ENCODE measurements at regions not wholly inside any gene's neighbourhood (a gene's known extent, or its start where the extent isn't known, plus 50 kb on each side); places are given as distances from the start of the nearest gene placed in this dataset.

- Mint-ChIP-seq H3K4me3 (peak overlapping the region; percentile 10 to 76 (median 62)), H3K9me3 (peaks cover 0 to 13% (median 6%) of the 10 kb centered on the region in 11 donors), H3K27ac (peak overlapping the region; percentile 68 to 98 (median 92))
Observed at GRCh38 chr9:93897075-93897970, 57.8 kb downstream of the BARX1 start.

GRCh38 chr9:93896496-93897033, 58.6 kb downstream of the BARX1 start:
- no peak for ATAC-seq
- Histone ChIP-seq H3K9me3 (ENCODE audit: control insufficient read depth in 2 of 3, low read length in 3 of 3) (peaks cover 0 to 7% (median 0%) of the 10 kb centered on the region in 3 experiments), H3K4me3 (ENCODE audit: low read length) (no peak overlapping the region), H3K36me3 (ENCODE audit: control insufficient read depth in 2 of 3, insufficient read depth in 3 of 3, low read length in 3 of 3) (no peaks in the 10 kb centered on the region), H3K27ac (ENCODE audit: low read depth, low read length) (peak overlapping the region; percentile 0), H3K27me3 (ENCODE audit: control insufficient read depth in 2 of 2, insufficient read depth in 2 of 2, low read length in 2 of 2) (no peaks in the 10 kb centered on the region), H3K4me1 (ENCODE audit: control insufficient read depth in 2 of 2, insufficient read depth in 2 of 2, low read length in 2 of 2) (peaks cover 0 to 28% of the 10 kb centered on the region in 2 donors)
- Mint-ChIP-seq H3K4me3 (peak overlapping the region in 2 of 10 donors; percentile 66 to 76), H3K27ac (peak overlapping the region in 2 of 9 donors; percentile 93 to 98), H3K4me1 (peaks cover 14 to 37% (median 26%) of the 10 kb centered on the region in 7 donors), H3K27me3 (no peaks in the 10 kb centered on the region), H3K36me3 (peaks cover 1 to 10% (median 5%) of the 10 kb centered on the region in 5 donors), H3K9me3 (peaks cover 0 to 18% (median 8%) of the 10 kb centered on the region in 11 donors)
- POLR2A ChIA-PET = interaction anchor here (0.7 kb wide), 1 partner anchor 187 kb away, joined by 3 read pairs; no protein-coding TSS in a partner anchor
- DNase-seq = no peak
- intact Hi-C loops (cut with micrococcal nuclease) = no loop called here
- CTCF ChIA-PET = no interaction called here

More at GRCh38 chr9:93897075-93897970, 57.8 kb downstream of the BARX1 start:
- peaks cover 0 to 2% (median 0%) of the 10 kb centered on the region in 3 experiments for H3K9me3 ChIP-seq (ENCODE audit: control insufficient read depth in 2 of 3, low read length in 3 of 3)
- peaks cover 0 to 28% of the 10 kb centered on the region in 2 donors for H3K4me1 ChIP-seq (ENCODE audit: control insufficient read depth in 2 of 2, insufficient read depth in 2 of 2, low read length in 2 of 2)
- H3K4me1 Mint-ChIP-seq = peaks cover 14 to 37% (median 26%) of the 10 kb centered on the region in 7 donors
- intact Hi-C loops (cut with micrococcal nuclease) = no loop called here
- ChIA-PET CTCF (no interaction called here), POLR2A (no interaction called here)
- H3K27me3 Mint-ChIP-seq = no peaks in the 10 kb centered on the region
- no peak for DNase-seq
- no peaks in the 10 kb centered on the region for H3K36me3 ChIP-seq (ENCODE audit: control insufficient read depth in 2 of 3, insufficient read depth in 3 of 3, low read length in 3 of 3)
- no peaks in the 10 kb centered on the region for H3K27me3 ChIP-seq (ENCODE audit: control insufficient read depth in 2 of 2, insufficient read depth in 2 of 2, low read length in 2 of 2)
- H3K4me3 ChIP-seq (ENCODE audit: low read length) = no peak overlapping the region
- H3K36me3 Mint-ChIP-seq = peaks cover 0 to 10% (median 3%) of the 10 kb centered on the region in 5 donors
- peak overlapping the region; percentile 40 for H3K27ac ChIP-seq (ENCODE audit: low read depth, low read length)
- no peak for ATAC-seq

- Mint-ChIP-seq H3K36me3 (peaks cover 1 to 10% (median 5%) of the 10 kb centered on the region in 5 donors), H3K4me3 (peak overlapping the region in 1 of 10 donors; percentile 34), H3K27ac (peak overlapping the region in 5 of 9 donors; percentile 40 to 75 (median 59)), H3K9me3 (peaks cover 0 to 19% (median 8%) of the 10 kb centered on the region in 11 donors), H3K4me1 (peaks cover 14 to 37% (median 26%) of the 10 kb centered on the region in 7 donors), H3K27me3 (no peaks in the 10 kb centered on the region)
- POLR2A ChIA-PET = interaction anchor here (0.7 kb wide), 1 partner anchor 187 kb away, joined by 3 read pairs; no protein-coding TSS in a partner anchor
- DNase-seq (no peak), ATAC-seq (no peak)
- Histone ChIP-seq H3K4me1 (ENCODE audit: control insufficient read depth in 2 of 2, insufficient read depth in 2 of 2, low read length in 2 of 2) (peaks cover 0 to 28% of the 10 kb centered on the region in 2 donors), H3K4me3 (ENCODE audit: low read length) (no peak overlapping the region), H3K27me3 (ENCODE audit: control insufficient read depth in 2 of 2, insufficient read depth in 2 of 2, low read length in 2 of 2) (no peaks in the 10 kb centered on the region), H3K36me3 (ENCODE audit: control insufficient read depth in 2 of 3, insufficient read depth in 3 of 3, low read length in 3 of 3) (no peaks in the 10 kb centered on the region), H3K27ac (ENCODE audit: low read depth, low read length) (no peak overlapping the region), H3K9me3 (ENCODE audit: control insufficient read depth in 2 of 3, low read length in 3 of 3) (peaks cover 0 to 7% (median 0%) of the 10 kb centered on the region in 3 experiments)
- intact Hi-C loops (cut with micrococcal nuclease) = no loop called here
- CTCF ChIA-PET = no interaction called here
Observed at GRCh38 chr9:93896093-93896492, 59.1 kb downstream of the BARX1 start.

- DNase-seq (no peak), ATAC-seq (no peak)
- Histone ChIP-seq H3K27me3 (ENCODE audit: control insufficient read depth in 2 of 2, insufficient read depth in 2 of 2, low read length in 2 of 2) (no peaks in the 10 kb centered on the region), H3K4me1 (ENCODE audit: control insufficient read depth in 2 of 2, insufficient read depth in 2 of 2, low read length in 2 of 2) (peaks cover 0 to 28% of the 10 kb centered on the region in 2 donors), H3K27ac (ENCODE audit: low read depth, low read length) (no peak overlapping the region), H3K36me3 (ENCODE audit: control insufficient read depth in 2 of 3, insufficient read depth in 3 of 3, low read length in 3 of 3) (no peaks in the 10 kb centered on the region), H3K4me3 (ENCODE audit: low read length) (no peak overlapping the region), H3K9me3 (ENCODE audit: control insufficient read depth in 2 of 3, low read length in 3 of 3) (peaks cover 0 to 7% (median 0%) of the 10 kb centered on the region in 3 experiments)
- Mint-ChIP-seq H3K27ac (peak overlapping the region in 5 of 9 donors; percentile 40 to 75 (median 59)), H3K9me3 (peaks cover 0 to 22% (median 12%) of the 10 kb centered on the region in 11 donors), H3K27me3 (no peaks in the 10 kb centered on the region), H3K36me3 (peaks cover 1 to 12% (median 5%) of the 10 kb centered on the region in 5 donors), H3K4me1 (peaks cover 14 to 34% (median 29%) of the 10 kb centered on the region in 7 donors), H3K4me3 (no peak overlapping the region)
- ChIA-PET CTCF (no interaction called here), POLR2A (no interaction called here)
- intact Hi-C loops (cut with micrococcal nuclease) = no loop called here
Observed at GRCh38 chr9:93895535-93895934, 59.6 kb downstream of the BARX1 start.

GRCh38 chr9:93894691-93895079, 60.5 kb downstream of the BARX1 start:
- Mint-ChIP-seq H3K27ac (no peak overlapping the region), H3K36me3 (peaks cover 1 to 8% (median 4%) of the 10 kb centered on the region in 5 donors), H3K9me3 (peaks cover 0 to 21% (median 8%) of the 10 kb centered on the region in 11 donors), H3K4me1 (peaks cover 14 to 31% (median 28%) of the 10 kb centered on the region in 7 donors), H3K4me3 (no peak overlapping the region), H3K27me3 (no peaks in the 10 kb centered on the region)
- ATAC-seq (no peak), DNase-seq (peak in 1 of 9 donors; percentile 15)
- Histone ChIP-seq H3K4me3 (ENCODE audit: low read length) (no peak overlapping the region), H3K27me3 (ENCODE audit: control insufficient read depth in 2 of 2, insufficient read depth in 2 of 2, low read length in 2 of 2) (no peaks in the 10 kb centered on the region), H3K36me3 (ENCODE audit: control insufficient read depth in 2 of 3, insufficient read depth in 3 of 3, low read length in 3 of 3) (no peaks in the 10 kb centered on the region), H3K27ac (ENCODE audit: low read depth, low read length) (no peak overlapping the region), H3K9me3 (ENCODE audit: control insufficient read depth in 2 of 3, low read length in 3 of 3) (peaks cover 0 to 7% (median 0%) of the 10 kb centered on the region in 3 experiments), H3K4me1 (ENCODE audit: control insufficient read depth in 2 of 2, insufficient read depth in 2 of 2, low read length in 2 of 2) (peaks cover 0 to 28% of the 10 kb centered on the region in 2 donors)
- ChIA-PET CTCF (no interaction called here), POLR2A (no interaction called here)
- intact Hi-C loops (cut with micrococcal nuclease) = no loop called here

- POLR2A ChIA-PET = no interaction called here
- H3K27me3 ChIP-seq (ENCODE audit: control insufficient read depth in 2 of 2, insufficient read depth in 2 of 2, low read length in 2 of 2) = no peaks in the 10 kb centered on the region
- no peak overlapping the region for H3K4me3 ChIP-seq (ENCODE audit: low read length)
- Mint-ChIP-seq H3K36me3 (peaks cover 1 to 8% (median 4%) of the 10 kb centered on the region in 5 donors), H3K27ac (no peak overlapping the region), H3K4me3 (no peak overlapping the region), H3K27me3 (peaks cover 0 to 3% (median 0%) of the 10 kb centered on the region in 5 donors), H3K4me1 (peaks cover 14 to 29% (median 23%) of the 10 kb centered on the region in 7 donors), H3K9me3 (peaks cover 0 to 21% (median 8%) of the 10 kb centered on the region in 11 donors)
- peaks cover 0 to 25% of the 10 kb centered on the region in 2 donors for H3K4me1 ChIP-seq (ENCODE audit: control insufficient read depth in 2 of 2, insufficient read depth in 2 of 2, low read length in 2 of 2)
- DNase-seq (no peak), ATAC-seq (no peak)
- peaks cover 0 to 7% (median 0%) of the 10 kb centered on the region in 3 experiments for H3K9me3 ChIP-seq (ENCODE audit: control insufficient read depth in 2 of 3, low read length in 3 of 3)
- H3K36me3 ChIP-seq (ENCODE audit: control insufficient read depth in 2 of 3, insufficient read depth in 3 of 3, low read length in 3 of 3) = no peaks in the 10 kb centered on the region
- CTCF ChIA-PET = no interaction called here
- H3K27ac ChIP-seq (ENCODE audit: low read depth, low read length) = no peak overlapping the region
- intact Hi-C loops (cut with micrococcal nuclease) = no loop called here
Observed at GRCh38 chr9:93893899-93894690, 61.1 kb downstream of the BARX1 start.
